Ovary (tissue), 7 donors: ENCODE measurements at regions not wholly inside any gene's neighbourhood (a gene's known extent, or its start where the extent isn't known, plus 50 kb on each side); places are given as distances from the start of the nearest gene placed in this dataset.

Experiments
- DNase-seq, 5 donors: peaks; one replicate each; pipeline ENCODE4 v3.0.0-alpha.2; 2019 to 2020
- H3K27ac ChIP-seq, 2 donors: fragments of 200-600 bp; one replicate each; pipeline versions ENCODE4 v1.5.1 to v1.8.0; 2019 to 2022
- H3K27me3 ChIP-seq: fragments of 200-600 bp; one replicate; pipeline ENCODE4 v1.8.0; 2022
- H3K36me3 ChIP-seq: fragments of 200-600 bp; sonication (generic); one replicate; pipeline ENCODE4 v1.5.1; 2019
- H3K4me1 ChIP-seq: one replicate; pipeline ENCODE4 v1.8.1; 2013; ENCODE audit warnings: mild to moderate bottlenecking, moderate library complexity; ENCODE audit not compliant: insufficient read depth
- H3K4me3 ChIP-seq: fragments of 200-600 bp; sonication (generic); one replicate; pipeline ENCODE4 v1.5.1; 2017
- H3K9me3 ChIP-seq, 2 donors: fragments of 200-600 bp in 1 of 2; sonication (generic) in 1 of 2; one replicate each; pipeline versions ENCODE4 v1.5.1 to v1.8.1; 2013 to 2019; ENCODE audit warnings: mild to moderate bottlenecking in 1 of 2, moderate library complexity in 1 of 2
- EP300 ChIP-seq: sonication (generic); formaldehyde crosslinking; IDR thresholded peaks from one replicate; pipeline ENCODE4 v1.6.1; 2017; ENCODE audit warnings: antibody characterized with exemption
- POLR2A ChIP-seq: fragments of 450-650 bp; IDR thresholded peaks from one replicate; pipeline ENCODE4 v1.6.1; 2017; ENCODE audit warnings: antibody characterized with exemption, mild to moderate bottlenecking, moderate library complexity
- WGBS, 3 donors: extraction: QIAGEN DNeasy Blood & Tissue Kit in 1 of 3; methylation state at CpG; one replicate each; pipeline versions ENCODE4 v1.1.5 to v1.1.7; 2013 to 2017; 5-methylcytosine and 5-hydroxymethylcytosine counted together
- intact Hi-C, 4 donors: fragments of 100-400 bp; cut with DNase I; formaldehyde crosslinking; loops; one replicate each; pipeline versions ENCODE4 v1.11.0 to v1.15.1; 2022 to 2023
- TF ChIP-seq, protein P1 (sequence below), 3 donors: fragments of 450-650 bp in 2 of 3; fragments of 200-600 bp in 1 of 3; IDR thresholded peaks; one replicate each; pipeline versions ENCODE4 v1.5.1 to v1.8.0; 2016 to 2022; ENCODE audit warnings: antibody characterized with exemption in 3 of 3, mild to moderate bottlenecking in 1 of 3
- donor health status: DM: no; HTN: no; CAD: no; lungs with moderate emphysema.
- donor health status: DM: no; HTN: no; CAD: no.
- donor health status: Bipolar disorder and iron deficiency.
- donor health status: DM: no; HTN: no; CAD: no.
- donor health status: DM: yes; HTN: yes; CAD: no.

DNA sequence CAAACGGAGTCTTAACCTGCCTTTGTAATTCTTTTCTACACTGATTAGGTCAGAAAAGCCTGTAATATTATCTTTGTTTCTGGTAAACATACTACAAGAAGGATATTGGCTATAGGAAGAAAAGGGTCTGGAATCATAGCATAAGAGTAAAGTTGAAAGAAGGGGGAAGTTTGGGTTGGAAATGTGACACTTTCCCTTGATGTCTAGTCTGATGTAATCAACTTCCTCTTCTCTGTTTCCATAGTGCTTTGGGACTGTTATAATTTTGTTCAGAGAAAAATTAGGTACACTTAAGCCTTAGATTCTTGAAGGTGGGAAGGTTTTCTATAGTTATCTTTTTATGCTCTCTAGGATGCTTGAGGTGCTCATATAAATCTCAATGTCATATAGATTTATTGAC, 322.2 kb downstream of the AEBP2 start:
- intact Hi-C loops, result no loop called here
- Histone ChIP-seq H3K27ac (no peak overlapping the region), H3K27me3 (no peaks in the 10 kb centered on the region), H3K9me3 (no peaks in the 10 kb centered on the region), H3K36me3 (no peaks in the 10 kb centered on the region), H3K4me1 (no peaks in the 10 kb centered on the region), H3K4me3 (no peak overlapping the region)
- no peak for DNase-seq
- WGBS, 3 donors, result 77 to 90% (median 87%) methylated on average over 1 of the region's 1 CpG
- no peak for TF ChIP-seq EP300
- TF ChIP-seq, protein P1, sequence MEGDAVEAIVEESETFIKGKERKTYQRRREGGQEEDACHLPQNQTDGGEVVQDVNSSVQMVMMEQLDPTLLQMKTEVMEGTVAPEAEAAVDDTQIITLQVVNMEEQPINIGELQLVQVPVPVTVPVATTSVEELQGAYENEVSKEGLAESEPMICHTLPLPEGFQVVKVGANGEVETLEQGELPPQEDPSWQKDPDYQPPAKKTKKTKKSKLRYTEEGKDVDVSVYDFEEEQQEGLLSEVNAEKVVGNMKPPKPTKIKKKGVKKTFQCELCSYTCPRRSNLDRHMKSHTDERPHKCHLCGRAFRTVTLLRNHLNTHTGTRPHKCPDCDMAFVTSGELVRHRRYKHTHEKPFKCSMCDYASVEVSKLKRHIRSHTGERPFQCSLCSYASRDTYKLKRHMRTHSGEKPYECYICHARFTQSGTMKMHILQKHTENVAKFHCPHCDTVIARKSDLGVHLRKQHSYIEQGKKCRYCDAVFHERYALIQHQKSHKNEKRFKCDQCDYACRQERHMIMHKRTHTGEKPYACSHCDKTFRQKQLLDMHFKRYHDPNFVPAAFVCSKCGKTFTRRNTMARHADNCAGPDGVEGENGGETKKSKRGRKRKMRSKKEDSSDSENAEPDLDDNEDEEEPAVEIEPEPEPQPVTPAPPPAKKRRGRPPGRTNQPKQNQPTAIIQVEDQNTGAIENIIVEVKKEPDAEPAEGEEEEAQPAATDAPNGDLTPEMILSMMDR (IDR thresholded peaks at IDR 0.05), result no peak
- no peak for TF ChIP-seq POLR2A

DNA sequence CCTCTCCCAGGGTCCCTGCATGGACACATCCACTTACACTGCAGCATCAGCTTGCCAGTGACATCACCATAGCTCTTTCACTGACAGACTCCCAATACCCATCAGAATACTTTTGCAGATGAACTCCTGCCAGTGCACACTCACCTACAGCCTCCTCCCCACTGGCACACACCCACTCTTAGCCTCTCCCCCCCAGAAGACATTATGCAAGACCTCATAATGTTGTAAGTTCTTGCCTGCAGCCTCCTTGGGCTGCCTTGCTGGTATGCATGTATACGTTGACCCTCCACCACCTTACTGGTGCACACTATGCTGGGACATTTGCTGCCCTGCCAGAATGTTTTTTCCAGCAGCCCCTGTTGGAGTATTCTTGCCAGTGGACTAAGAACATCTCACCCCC, 324.2 kb downstream of the AEBP2 start:
- WGBS, 3 donors, result 96 to 100% (median 100%) methylated on average over 1 of the region's 1 CpG
- intact Hi-C loops, result no loop called here
- no peak for DNase-seq
- Histone ChIP-seq H3K9me3 (no peaks in the 10 kb centered on the region), H3K27ac (no peak overlapping the region), H3K27me3 (no peaks in the 10 kb centered on the region), H3K36me3 (no peaks in the 10 kb centered on the region), H3K4me3 (no peak overlapping the region), H3K4me1 (no peaks in the 10 kb centered on the region)
- no peak for TF ChIP-seq EP300
- no peak for TF ChIP-seq POLR2A
- TF ChIP-seq, protein P1 (IDR thresholded peaks at IDR 0.05), result no peak

- TF ChIP-seq, protein P1 (IDR thresholded peaks at IDR 0.05), result no peak
- TF ChIP-seq POLR2A (no peak), EP300 (no peak)
- H3K4me1 ChIP-seq, result no peaks in the 10 kb centered on the region
- 62 to 69% (median 63%) methylated on average over 3 of the region's 3 CpGs for WGBS, 3 donors
- H3K27ac ChIP-seq, result no peak overlapping the region
- no peaks in the 10 kb centered on the region for H3K36me3 ChIP-seq
- H3K4me3 ChIP-seq, result no peak overlapping the region
- intact Hi-C loops, result no loop called here
- H3K27me3 ChIP-seq, result no peaks in the 10 kb centered on the region
- H3K9me3 ChIP-seq, result no peaks in the 10 kb centered on the region
- DNase-seq, result no peak
Observed at GRCh38 chr12:19764408-19764807, 325.1 kb downstream of the AEBP2 start.

GRCh38 chr12:19771858-19772257, 332.6 kb downstream of the AEBP2 start:
- intact Hi-C loops, result no loop called here

More at GRCh38 chr12:19771858-19772257, 332.6 kb downstream of the AEBP2 start:
- Histone ChIP-seq H3K9me3 (no peaks in the 10 kb centered on the region), H3K27me3 (no peaks in the 10 kb centered on the region), H3K4me3 (no peak overlapping the region), H3K4me1 (no peaks in the 10 kb centered on the region), H3K27ac (no peak overlapping the region), H3K36me3 (no peaks in the 10 kb centered on the region)
- WGBS, 3 donors, result 6 to 17% (median 11%) methylated on average over 2 of the region's 2 CpGs
- TF ChIP-seq POLR2A, result no peak
- TF ChIP-seq EP300, result no peak
- TF ChIP-seq, protein P1 (IDR thresholded peaks at IDR 0.05), result no peak
- no peak for DNase-seq
